Esophagus muscularis mucosa (tissue), 3 donors: ENCODE measurements at regions not wholly inside any gene's neighbourhood (a gene's known extent, or its start where the extent isn't known, plus 50 kb on each side); places are given as distances from the start of the nearest gene placed in this dataset.

Experiments
- POLR2A ChIP-seq: fragments of 450-650 bp; IDR thresholded peaks from one replicate; pipeline ENCODE4 v1.6.1; 2017; ENCODE audit warnings: antibody characterized with exemption, moderate library complexity, mild to moderate bottlenecking, low read depth
- POLR2AphosphoS5 ChIP-seq, 2 donors: sonication (generic); formaldehyde crosslinking; IDR thresholded peaks; one replicate each; pipeline ENCODE4 v1.6.1; 2017; ENCODE audit warnings: antibody characterized with exemption in 2 of 2
- TF ChIP-seq, protein P1 (sequence below), 3 experiments: fragments of 200-600 bp in 2 of 3; fragments of 450-650 bp in 1 of 3; sonication (generic) in 2 of 3; IDR thresholded peaks; one replicate each; pipeline ENCODE4 v1.5.1; 2017 to 2019; ENCODE audit warnings: antibody characterized with exemption in 3 of 3, mild to moderate bottlenecking in 2 of 3, moderate library complexity in 1 of 3

DNA sequence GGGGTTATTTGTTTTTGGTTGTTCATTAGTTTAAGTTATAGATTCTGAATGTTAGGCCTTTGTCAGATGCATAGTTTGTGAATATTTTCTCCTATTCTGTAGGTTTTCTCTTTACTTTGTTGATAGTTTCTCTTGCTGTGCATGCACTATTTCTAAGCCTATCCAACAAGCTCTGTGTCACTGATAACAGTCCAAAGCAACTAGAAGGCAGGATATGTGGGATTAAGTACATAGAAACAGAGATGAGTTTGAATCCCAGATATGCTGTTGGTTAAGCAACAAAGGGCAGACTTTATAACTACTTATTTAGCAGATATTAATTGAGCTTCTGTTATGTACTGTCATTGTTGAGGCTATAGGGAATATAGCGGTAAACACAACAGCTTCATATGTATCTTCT is 390.4 kb downstream of the INSC start:
- TF ChIP-seq POLR2A, result no peak
- TF ChIP-seq POLR2AphosphoS5 (IDR thresholded peaks at IDR 0.05), result no peak
- TF ChIP-seq, protein P1, sequence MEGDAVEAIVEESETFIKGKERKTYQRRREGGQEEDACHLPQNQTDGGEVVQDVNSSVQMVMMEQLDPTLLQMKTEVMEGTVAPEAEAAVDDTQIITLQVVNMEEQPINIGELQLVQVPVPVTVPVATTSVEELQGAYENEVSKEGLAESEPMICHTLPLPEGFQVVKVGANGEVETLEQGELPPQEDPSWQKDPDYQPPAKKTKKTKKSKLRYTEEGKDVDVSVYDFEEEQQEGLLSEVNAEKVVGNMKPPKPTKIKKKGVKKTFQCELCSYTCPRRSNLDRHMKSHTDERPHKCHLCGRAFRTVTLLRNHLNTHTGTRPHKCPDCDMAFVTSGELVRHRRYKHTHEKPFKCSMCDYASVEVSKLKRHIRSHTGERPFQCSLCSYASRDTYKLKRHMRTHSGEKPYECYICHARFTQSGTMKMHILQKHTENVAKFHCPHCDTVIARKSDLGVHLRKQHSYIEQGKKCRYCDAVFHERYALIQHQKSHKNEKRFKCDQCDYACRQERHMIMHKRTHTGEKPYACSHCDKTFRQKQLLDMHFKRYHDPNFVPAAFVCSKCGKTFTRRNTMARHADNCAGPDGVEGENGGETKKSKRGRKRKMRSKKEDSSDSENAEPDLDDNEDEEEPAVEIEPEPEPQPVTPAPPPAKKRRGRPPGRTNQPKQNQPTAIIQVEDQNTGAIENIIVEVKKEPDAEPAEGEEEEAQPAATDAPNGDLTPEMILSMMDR (IDR thresholded peaks at IDR 0.05), result no peak
